GM21423 (cell line): ENCODE measurements at regions not wholly inside any gene's neighbourhood (a gene's known extent, or its start where the extent isn't known, plus 50 kb on each side); places are given as distances from the start of the nearest gene placed in this dataset.

Source experiments
- ATAC-seq: cut with Tn5 transposase; IDR thresholded peaks from one replicate; pipeline ENCODE4 v1.9.1; 2021; ENCODE audit warnings: mild to moderate bottlenecking, moderate library complexity; ENCODE audit not compliant: unreplicated experiment

- no peak for ATAC-seq
Observed at GRCh38 chr17:72056155-72056554, 64.7 kb upstream of the SOX9 start.

- ATAC-seq, result no peak
Observed at GRCh38 chr17:72056727-72057290, 64.0 kb upstream of the SOX9 start.

- no peak for ATAC-seq
Observed at GRCh38 chr17:72060084-72060483, 60.7 kb upstream of the SOX9 start.

GRCh38 chr17:72063262-72063661 lies 57.6 kb upstream of the SOX9 start:
- ATAC-seq, result no peak

GRCh38 chr17:72063756-72064450 lies 56.9 kb upstream of the SOX9 start:
- no peak for ATAC-seq

GRCh38 chr17:72064606-72065193 lies 56.1 kb upstream of the SOX9 start:
- ATAC-seq, result no peak

GRCh38 chr17:72065556-72065955 lies 55.3 kb upstream of the SOX9 start:
- ATAC-seq, result no peak

GRCh38 chr17:72068643-72069042 lies 52.2 kb upstream of the SOX9 start:
- ATAC-seq, result no peak

GRCh38 chr17:72069586-72070202 lies 51.1 kb upstream of the SOX9 start:
- ATAC-seq, result no peak
